WERI-Rb-1 (cell line): ENCODE measurements at regions not wholly inside any gene's neighbourhood (a gene's known extent, or its start where the extent isn't known, plus 50 kb on each side); places are given as distances from the start of the nearest gene placed in this dataset.

Experiments used
- DNase-seq: peaks from one replicate; pipeline ENCODE4 v3.0.0-alpha.2; 2020
- H3K27ac ChIP-seq: fragments of 250-450 bp; sonication (Bioruptor Pico); 2 replicates; pipeline ENCODE4 v1.5.1; 2020; ENCODE audit warnings: mild to moderate bottlenecking, moderate library complexity
- H3K27me3 ChIP-seq: fragments of 250-450 bp; sonication (Bioruptor Pico); 2 replicates; pipeline ENCODE4 v1.5.1; 2021; ENCODE audit warnings: mild to moderate bottlenecking, low read depth, moderate library complexity; ENCODE audit not compliant: insufficient read depth, severe bottlenecking
- H3K36me3 ChIP-seq: fragments of 250-450 bp; sonication (Bioruptor Pico); 2 replicates; pipeline ENCODE4 v1.5.1; 2020; ENCODE audit warnings: mild to moderate bottlenecking, moderate library complexity
- H3K4me3 ChIP-seq: 2 replicates; pipeline ENCODE4 v1.5.1; 2011; ENCODE audit warnings: low read depth, mild to moderate bottlenecking, control low read depth, low read length
- H3K9me3 ChIP-seq: fragments of 250-450 bp; sonication (Bioruptor Pico); 2 replicates; pipeline ENCODE4 v1.5.1; 2021; ENCODE audit warnings: mild to moderate bottlenecking, moderate library complexity; ENCODE audit not compliant: severe bottlenecking
- CTCF ChIP-seq: IDR thresholded peaks from 2 replicates; pipeline ENCODE4 v1.5.1; 2011; ENCODE audit warnings: low read depth, mild to moderate bottlenecking, control low read depth, inconsistent platforms, low read length

GRCh38 chr1:38781872-38782617 is 77.5 kb downstream of the RRAGC start:
- no peaks in the 10 kb centered on the region for H3K36me3 ChIP-seq
- TF ChIP-seq CTCF = no peak
- H3K9me3 ChIP-seq = no peaks in the 10 kb centered on the region
- no peak overlapping the region for H3K27ac ChIP-seq
- no peak overlapping the region for H3K4me3 ChIP-seq
- DNase-seq = no peak
- H3K27me3 ChIP-seq = no peaks in the 10 kb centered on the region

- Histone ChIP-seq H3K27ac (no peak overlapping the region), H3K4me3 (no peak overlapping the region), H3K36me3 (no peaks in the 10 kb centered on the region), H3K9me3 (no peaks in the 10 kb centered on the region), H3K27me3 (no peaks in the 10 kb centered on the region)
- no peak for TF ChIP-seq CTCF
- DNase-seq = no peak
These were observed 79.4 kb downstream of the RRAGC start for GRCh38 chr1:38780133-38780532.

- TF ChIP-seq CTCF = no peak
- no peaks in the 10 kb centered on the region for H3K9me3 ChIP-seq
- no peaks in the 10 kb centered on the region for H3K27me3 ChIP-seq
- H3K27ac ChIP-seq = peak overlapping the region; percentile 45
- H3K36me3 ChIP-seq = no peaks in the 10 kb centered on the region
- H3K4me3 ChIP-seq = no peak overlapping the region
- peak; percentile 58 for DNase-seq
These were observed 80.1 kb downstream of the RRAGC start for GRCh38 chr1:38779491-38779890.

- H3K36me3 ChIP-seq = no peaks in the 10 kb centered on the region
- no peak overlapping the region for H3K4me3 ChIP-seq
- peak; percentile 65 for DNase-seq
- peak overlapping the region; percentile 45 for H3K27ac ChIP-seq
- H3K9me3 ChIP-seq = no peaks in the 10 kb centered on the region
- H3K27me3 ChIP-seq = no peaks in the 10 kb centered on the region
- no peak for TF ChIP-seq CTCF
These were observed 81.1 kb downstream of the RRAGC start for GRCh38 chr1:38778521-38778920.

GRCh38 chr1:38778051-38778450 is 81.5 kb downstream of the RRAGC start:
- no peaks in the 10 kb centered on the region for H3K9me3 ChIP-seq
- no peak for DNase-seq
- no peaks in the 10 kb centered on the region for H3K27me3 ChIP-seq
- H3K36me3 ChIP-seq = no peaks in the 10 kb centered on the region
- TF ChIP-seq CTCF = no peak
- H3K4me3 ChIP-seq = no peak overlapping the region
- peak overlapping the region; percentile 45 for H3K27ac ChIP-seq

GRCh38 chr1:38777464-38777957 is 82.1 kb downstream of the RRAGC start:
- Histone ChIP-seq H3K36me3 (no peaks in the 10 kb centered on the region), H3K27me3 (no peaks in the 10 kb centered on the region), H3K4me3 (no peak overlapping the region), H3K9me3 (no peaks in the 10 kb centered on the region), H3K27ac (0 out of 2 replicates have a peak overlapping the region, but pooled peaks have one; percentile 22)
- no peak for DNase-seq
- no peak for TF ChIP-seq CTCF
